ENCODE measurements at regions not wholly inside any gene's neighbourhood (a gene's known extent, or its start where the extent isn't known, plus 50 kb on each side); places are given as distances from the start of the nearest gene placed in this dataset.

GRCh38 chr16:52283584-52284375, 263.2 kb downstream of the TOX3 start:
- no peaks in the 10 kb centered on the region for H3K27me3 ChIP-seq (ENCODE audit: control insufficient read depth, insufficient read depth, low read length, poor library complexity, severe bottlenecking)
- no peaks in the 10 kb centered on the region for H3K9me3 ChIP-seq (ENCODE audit: control insufficient read depth, low read length)
- no peaks in the 10 kb centered on the region for H3K4me1 ChIP-seq (ENCODE audit: control insufficient read depth, insufficient read depth, low read length)
- no peaks in the 10 kb centered on the region for H3K36me3 ChIP-seq (ENCODE audit: control insufficient read depth, insufficient read depth, low read length)
- 89 to 93% methylated on average over 3 to 4 of the region's 4 CpGs for WGBS, 2 experiments
- H3K4me3 ChIP-seq (ENCODE audit: insufficient read depth, low read depth, low read length): no peak overlapping the region
- no peak overlapping the region for H3K27ac ChIP-seq (ENCODE audit: insufficient read depth, low read depth, low read length, poor library complexity, severe bottlenecking)

- no peak overlapping the region for H3K27ac ChIP-seq (ENCODE audit: insufficient read depth, low read depth, low read length, poor library complexity, severe bottlenecking)
- H3K9me3 ChIP-seq (ENCODE audit: control insufficient read depth, low read length): no peaks in the 10 kb centered on the region
- H3K36me3 ChIP-seq (ENCODE audit: control insufficient read depth, insufficient read depth, low read length): no peaks in the 10 kb centered on the region
- 85 to 93% methylated on average over 2 of the region's 2 CpGs for WGBS, 2 experiments
- H3K4me1 ChIP-seq (ENCODE audit: control insufficient read depth, insufficient read depth, low read length): no peaks in the 10 kb centered on the region
- H3K27me3 ChIP-seq (ENCODE audit: control insufficient read depth, insufficient read depth, low read length, poor library complexity, severe bottlenecking): no peaks in the 10 kb centered on the region
- no peak overlapping the region for H3K4me3 ChIP-seq (ENCODE audit: insufficient read depth, low read depth, low read length)
Measured at GRCh38 chr16:52283018-52283417, 263.9 kb downstream of the TOX3 start.

- Histone ChIP-seq H3K27me3 (ENCODE audit: control insufficient read depth, insufficient read depth, low read length, poor library complexity, severe bottlenecking) (no peaks in the 10 kb centered on the region), H3K4me1 (ENCODE audit: control insufficient read depth, insufficient read depth, low read length) (no peaks in the 10 kb centered on the region), H3K4me3 (ENCODE audit: insufficient read depth, low read depth, low read length) (no peak overlapping the region), H3K9me3 (ENCODE audit: control insufficient read depth, low read length) (no peaks in the 10 kb centered on the region), H3K27ac (ENCODE audit: insufficient read depth, low read depth, low read length, poor library complexity, severe bottlenecking) (no peak overlapping the region), H3K36me3 (ENCODE audit: control insufficient read depth, insufficient read depth, low read length) (no peaks in the 10 kb centered on the region)
- 94 to 97% methylated on average over 1 of the region's 1 CpG for WGBS, 2 experiments
Measured at GRCh38 chr16:52280086-52280485, 266.9 kb downstream of the TOX3 start.

DNA sequence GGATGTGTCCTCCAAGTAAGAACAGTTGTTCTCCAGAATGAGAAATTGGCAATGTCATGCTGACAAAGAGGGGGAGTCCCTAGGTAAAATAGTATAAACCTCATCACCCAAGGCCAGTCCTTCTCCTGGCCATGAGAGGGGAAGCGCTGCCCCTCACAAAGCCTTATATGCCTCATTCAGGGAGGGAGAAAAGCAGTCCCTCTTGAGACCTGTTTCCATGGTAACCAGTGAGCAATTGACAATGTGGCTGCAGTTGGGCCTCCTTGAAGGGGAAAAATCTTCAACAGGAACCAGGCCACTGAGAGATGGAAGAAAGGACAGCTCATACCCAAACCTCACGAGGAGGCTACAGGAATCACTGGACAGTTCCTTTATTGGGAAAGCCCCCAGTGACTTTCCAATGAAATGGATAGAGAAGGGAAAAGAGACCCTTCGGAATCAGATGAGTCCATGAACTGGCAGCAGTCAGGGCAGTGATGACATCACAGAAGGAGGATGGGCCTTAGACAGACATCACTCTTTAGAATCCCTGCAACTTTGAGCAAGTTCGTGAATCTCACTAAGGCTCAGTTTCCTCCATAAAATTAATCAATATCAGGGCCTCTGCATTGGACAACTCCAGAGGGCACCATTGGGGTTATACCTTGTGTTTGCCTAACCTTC, 275.7 kb downstream of the TOX3 start:
- H3K4me3 ChIP-seq (ENCODE audit: insufficient read depth, low read depth, low read length): no peak overlapping the region
- H3K27ac ChIP-seq (ENCODE audit: insufficient read depth, low read depth, low read length, poor library complexity, severe bottlenecking): no peak overlapping the region
- H3K9me3 ChIP-seq (ENCODE audit: control insufficient read depth, low read length): no peaks in the 10 kb centered on the region
- H3K4me1 ChIP-seq (ENCODE audit: control insufficient read depth, insufficient read depth, low read length): peaks cover 10% of the 10 kb centered on the region
- WGBS, 2 experiments: 76 to 79% methylated on average over 4 of the region's 4 CpGs
- no peaks in the 10 kb centered on the region for H3K27me3 ChIP-seq (ENCODE audit: control insufficient read depth, insufficient read depth, low read length, poor library complexity, severe bottlenecking)
- no peaks in the 10 kb centered on the region for H3K36me3 ChIP-seq (ENCODE audit: control insufficient read depth, insufficient read depth, low read length)

DNA sequence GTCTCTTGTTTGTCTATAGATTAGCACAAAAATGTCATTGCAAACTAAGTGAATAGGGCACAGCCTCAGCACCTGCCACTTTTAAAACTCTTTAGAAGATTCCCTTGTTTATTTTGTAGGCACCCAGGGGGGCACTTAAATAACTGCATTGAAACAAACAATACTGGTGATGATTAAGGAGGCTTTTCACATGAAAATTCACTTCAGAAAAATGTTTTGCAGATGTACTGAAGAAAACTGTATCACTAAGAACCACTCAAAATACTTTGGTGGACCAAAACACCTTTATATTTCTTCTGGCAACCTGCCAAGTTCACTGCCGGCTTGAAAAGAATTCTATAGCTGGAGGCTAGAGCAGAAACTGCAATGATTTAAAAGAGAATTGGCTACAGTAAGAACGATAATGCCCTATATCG, 281.5 kb downstream of the TOX3 start:
- WGBS, 2 experiments: 13 to 14% methylated on average over 3 of the region's 3 CpGs
- H3K9me3 ChIP-seq (ENCODE audit: control insufficient read depth, low read length): no peaks in the 10 kb centered on the region
- no peaks in the 10 kb centered on the region for H3K4me1 ChIP-seq (ENCODE audit: control insufficient read depth, insufficient read depth, low read length)
- no peaks in the 10 kb centered on the region for H3K36me3 ChIP-seq (ENCODE audit: control insufficient read depth, insufficient read depth, low read length)
- no peaks in the 10 kb centered on the region for H3K27me3 ChIP-seq (ENCODE audit: control insufficient read depth, insufficient read depth, low read length, poor library complexity, severe bottlenecking)
- H3K4me3 ChIP-seq (ENCODE audit: insufficient read depth, low read depth, low read length): no peak overlapping the region
- no peak overlapping the region for H3K27ac ChIP-seq (ENCODE audit: insufficient read depth, low read depth, low read length, poor library complexity, severe bottlenecking)

- Histone ChIP-seq H3K27me3 (ENCODE audit: control insufficient read depth, insufficient read depth, low read length, poor library complexity, severe bottlenecking) (no peaks in the 10 kb centered on the region), H3K27ac (ENCODE audit: insufficient read depth, low read depth, low read length, poor library complexity, severe bottlenecking) (no peak overlapping the region), H3K9me3 (ENCODE audit: control insufficient read depth, low read length) (no peaks in the 10 kb centered on the region), H3K4me3 (ENCODE audit: insufficient read depth, low read depth, low read length) (no peak overlapping the region), H3K4me1 (ENCODE audit: control insufficient read depth, insufficient read depth, low read length) (no peaks in the 10 kb centered on the region), H3K36me3 (ENCODE audit: control insufficient read depth, insufficient read depth, low read length) (no peaks in the 10 kb centered on the region)
- 95 to 100% methylated on average over 1 of the region's 1 CpG for WGBS, 2 experiments
Measured at GRCh38 chr16:52257534-52257933, 289.4 kb downstream of the TOX3 start.

- H3K36me3 ChIP-seq (ENCODE audit: control insufficient read depth, insufficient read depth, low read length): no peaks in the 10 kb centered on the region
- H3K9me3 ChIP-seq (ENCODE audit: control insufficient read depth, low read length): no peaks in the 10 kb centered on the region
- no peak overlapping the region for H3K4me3 ChIP-seq (ENCODE audit: insufficient read depth, low read depth, low read length)
- 90 to 93% methylated on average over 4 of the region's 4 CpGs for WGBS, 2 experiments
- no peaks in the 10 kb centered on the region for H3K27me3 ChIP-seq (ENCODE audit: control insufficient read depth, insufficient read depth, low read length, poor library complexity, severe bottlenecking)
- no peak overlapping the region for H3K27ac ChIP-seq (ENCODE audit: insufficient read depth, low read depth, low read length, poor library complexity, severe bottlenecking)
- H3K4me1 ChIP-seq (ENCODE audit: control insufficient read depth, insufficient read depth, low read length): peaks cover 7% of the 10 kb centered on the region
Measured at GRCh38 chr16:52256310-52257078, 290.4 kb downstream of the TOX3 start.

DNA sequence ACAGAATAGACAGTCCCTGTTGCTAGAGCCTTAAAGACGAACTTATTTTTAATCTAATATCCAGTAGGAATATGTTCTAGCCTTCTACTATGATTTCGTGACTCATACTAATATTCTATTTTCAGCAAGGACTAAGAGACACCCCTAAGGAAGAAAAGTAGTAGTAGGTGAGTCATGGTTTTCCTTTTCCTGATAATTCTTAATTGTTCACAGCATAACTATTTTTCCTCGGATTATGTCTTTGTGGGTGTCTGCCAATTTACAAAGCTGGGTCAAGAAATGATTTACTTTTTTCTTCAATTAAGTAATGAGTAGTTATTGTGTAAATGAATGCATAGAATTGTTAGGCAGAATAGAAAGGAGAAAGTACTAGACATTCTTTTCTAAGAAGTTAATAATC, 292.2 kb downstream of the TOX3 start:
- Histone ChIP-seq H3K4me1 (ENCODE audit: control insufficient read depth, insufficient read depth, low read length) (peaks cover 11% of the 10 kb centered on the region), H3K27me3 (ENCODE audit: control insufficient read depth, insufficient read depth, low read length, poor library complexity, severe bottlenecking) (no peaks in the 10 kb centered on the region), H3K36me3 (ENCODE audit: control insufficient read depth, insufficient read depth, low read length) (no peaks in the 10 kb centered on the region), H3K27ac (ENCODE audit: insufficient read depth, low read depth, low read length, poor library complexity, severe bottlenecking) (no peak overlapping the region), H3K9me3 (ENCODE audit: control insufficient read depth, low read length) (no peaks in the 10 kb centered on the region), H3K4me3 (ENCODE audit: insufficient read depth, low read depth, low read length) (no peak overlapping the region)
- WGBS, 2 experiments: 95 to 100% methylated on average over 1 to 3 of the region's 3 CpGs

GRCh38 chr16:52252680-52253079, 294.3 kb downstream of the TOX3 start:
- H3K36me3 ChIP-seq (ENCODE audit: control insufficient read depth, insufficient read depth, low read length): no peaks in the 10 kb centered on the region
- no peak overlapping the region for H3K4me3 ChIP-seq (ENCODE audit: insufficient read depth, low read depth, low read length)
- H3K4me1 ChIP-seq (ENCODE audit: control insufficient read depth, insufficient read depth, low read length): peaks cover 11% of the 10 kb centered on the region
- WGBS, 2 experiments: 94 to 96% methylated on average over 1 to 2 of the region's 2 CpGs
- H3K27me3 ChIP-seq (ENCODE audit: control insufficient read depth, insufficient read depth, low read length, poor library complexity, severe bottlenecking): no peaks in the 10 kb centered on the region
- H3K9me3 ChIP-seq (ENCODE audit: control insufficient read depth, low read length): no peaks in the 10 kb centered on the region
- no peak overlapping the region for H3K27ac ChIP-seq (ENCODE audit: insufficient read depth, low read depth, low read length, poor library complexity, severe bottlenecking)

- H3K27me3 ChIP-seq (ENCODE audit: control insufficient read depth, insufficient read depth, low read length, poor library complexity, severe bottlenecking): no peaks in the 10 kb centered on the region
- H3K27ac ChIP-seq (ENCODE audit: insufficient read depth, low read depth, low read length, poor library complexity, severe bottlenecking): no peak overlapping the region
- no peak overlapping the region for H3K4me3 ChIP-seq (ENCODE audit: insufficient read depth, low read depth, low read length)
- H3K36me3 ChIP-seq (ENCODE audit: control insufficient read depth, insufficient read depth, low read length): no peaks in the 10 kb centered on the region
- peaks cover 11% of the 10 kb centered on the region for H3K4me1 ChIP-seq (ENCODE audit: control insufficient read depth, insufficient read depth, low read length)
- 48 to 52% methylated on average over 3 to 4 of the region's 4 CpGs for whole genome bisulfite sequencing, 2 experiments
- H3K9me3 ChIP-seq (ENCODE audit: control insufficient read depth, low read length): peaks cover 2% of the 10 kb centered on the region
Measured at GRCh38 chr16:52251495-52251894, 295.4 kb downstream of the TOX3 start.
